Thoracic aorta (tissue), 2 donors: ENCODE measurements at regions not wholly inside any gene's neighbourhood (a gene's known extent, or its start where the extent isn't known, plus 50 kb on each side); places are given as distances from the start of the nearest gene placed in this dataset.

ENCODE experiments used
- ATAC-seq: fragments of 150-250 bp; one replicate; pipeline ENCODE4 v1.8.0; 2017; ENCODE audit warnings: low read depth; ENCODE audit not compliant: insufficient number of reproducible peaks, low FRiP score
- DNase-seq: peaks from one replicate; pipeline ENCODE4 v3.0.0-alpha.2; 2020; ENCODE audit warnings: low spot score
- H3K27ac ChIP-seq, 2 donors: fragments of 200-600 bp; sonication (generic); 1 replicate in 1 of 2; 2 replicates in 1 of 2; pipeline ENCODE4 v1.5.1; 2016; ENCODE audit warnings: mild to moderate bottlenecking in 2 of 2, moderate library complexity in 2 of 2
- H3K27me3 ChIP-seq: fragments of 200-600 bp; sonication (generic); replicated peaks from 2 replicates; pipeline ENCODE4 v1.6.0; 2016; ENCODE audit warnings: mild to moderate bottlenecking; ENCODE audit not compliant: insufficient read depth
- H3K36me3 ChIP-seq: fragments of 200-600 bp; sonication (generic); one replicate; pipeline ENCODE4 v1.5.1; 2016
- H3K4me1 ChIP-seq, 2 donors: fragments of 200-600 bp; sonication (generic); 1 replicate in 1 of 2; 2 replicates in 1 of 2; pipeline versions ENCODE4 v1.5.1 to v1.6.0; 2016; ENCODE audit warnings: low read depth in 2 of 2, mild to moderate bottlenecking in 1 of 2; ENCODE audit not compliant: control insufficient read depth in 1 of 2
- H3K4me3 ChIP-seq: fragments of 200-600 bp; sonication (generic); 2 replicates; pipeline ENCODE4 v1.5.1; 2016; ENCODE audit warnings: mild to moderate bottlenecking
- H3K9me3 ChIP-seq: fragments of 200-600 bp; sonication (generic); 2 replicates; pipeline ENCODE4 v1.5.1; 2016
- TF ChIP-seq, protein P1 (sequence below): fragments of 200-600 bp; sonication (generic); IDR thresholded peaks from one replicate; pipeline ENCODE4 v1.5.1; 2019; ENCODE audit warnings: antibody characterized with exemption

DNA sequence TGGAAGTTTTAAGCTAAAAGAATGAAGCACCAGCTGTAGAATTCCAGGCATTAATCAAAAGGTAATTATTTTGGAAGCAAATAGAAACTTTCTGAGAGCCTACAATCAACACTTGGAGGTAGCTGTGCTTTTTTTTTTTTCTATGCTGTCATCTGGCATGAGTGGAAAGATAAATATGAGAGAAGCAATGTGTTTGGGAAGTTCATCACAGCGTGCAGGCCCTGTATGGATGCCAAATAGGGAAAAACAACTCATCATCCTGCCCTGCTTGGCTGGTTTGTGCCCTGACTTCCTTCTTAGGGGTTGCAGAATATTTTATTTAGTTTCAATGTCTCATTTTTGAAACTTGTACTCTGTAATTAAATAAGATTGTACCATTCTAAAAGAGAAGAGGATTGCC, 437.4 kb downstream of the PIK3C3 start:
- H3K4me1 ChIP-seq, result no peaks in the 10 kb centered on the region
- H3K4me3 ChIP-seq, result no peak overlapping the region
- ATAC-seq, result no peak
- TF ChIP-seq, protein P1, sequence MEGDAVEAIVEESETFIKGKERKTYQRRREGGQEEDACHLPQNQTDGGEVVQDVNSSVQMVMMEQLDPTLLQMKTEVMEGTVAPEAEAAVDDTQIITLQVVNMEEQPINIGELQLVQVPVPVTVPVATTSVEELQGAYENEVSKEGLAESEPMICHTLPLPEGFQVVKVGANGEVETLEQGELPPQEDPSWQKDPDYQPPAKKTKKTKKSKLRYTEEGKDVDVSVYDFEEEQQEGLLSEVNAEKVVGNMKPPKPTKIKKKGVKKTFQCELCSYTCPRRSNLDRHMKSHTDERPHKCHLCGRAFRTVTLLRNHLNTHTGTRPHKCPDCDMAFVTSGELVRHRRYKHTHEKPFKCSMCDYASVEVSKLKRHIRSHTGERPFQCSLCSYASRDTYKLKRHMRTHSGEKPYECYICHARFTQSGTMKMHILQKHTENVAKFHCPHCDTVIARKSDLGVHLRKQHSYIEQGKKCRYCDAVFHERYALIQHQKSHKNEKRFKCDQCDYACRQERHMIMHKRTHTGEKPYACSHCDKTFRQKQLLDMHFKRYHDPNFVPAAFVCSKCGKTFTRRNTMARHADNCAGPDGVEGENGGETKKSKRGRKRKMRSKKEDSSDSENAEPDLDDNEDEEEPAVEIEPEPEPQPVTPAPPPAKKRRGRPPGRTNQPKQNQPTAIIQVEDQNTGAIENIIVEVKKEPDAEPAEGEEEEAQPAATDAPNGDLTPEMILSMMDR, result no peak
- no peak overlapping the region for H3K27ac ChIP-seq
- H3K27me3 ChIP-seq, result no peaks in the 10 kb centered on the region
- H3K9me3 ChIP-seq, result no peaks in the 10 kb centered on the region
- no peak for DNase-seq
- H3K36me3 ChIP-seq, result no peaks in the 10 kb centered on the region

DNA sequence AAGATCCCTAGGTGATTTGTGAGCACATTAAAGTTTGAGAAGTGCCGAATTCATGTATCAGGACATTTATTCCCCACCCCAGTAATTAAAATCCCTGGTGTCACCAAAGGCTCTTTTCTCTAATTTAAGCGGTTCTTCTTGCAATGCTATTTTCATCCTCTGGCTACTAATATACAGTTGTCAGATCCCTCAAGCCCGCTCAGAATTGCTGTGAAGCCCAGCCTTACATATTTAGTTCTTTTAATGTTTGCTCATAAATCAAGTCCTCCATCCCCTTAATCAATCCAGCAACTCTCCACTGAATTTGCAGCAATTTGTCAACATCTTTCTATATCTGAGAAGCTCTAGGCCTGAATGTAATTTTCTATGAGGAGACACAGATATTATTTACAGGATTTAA, 437.9 kb downstream of the PIK3C3 start:
- ATAC-seq, result no peak
- Histone ChIP-seq H3K9me3 (no peaks in the 10 kb centered on the region), H3K27me3 (no peaks in the 10 kb centered on the region), H3K4me1 (no peaks in the 10 kb centered on the region), H3K4me3 (no peak overlapping the region), H3K36me3 (no peaks in the 10 kb centered on the region), H3K27ac (no peak overlapping the region)
- TF ChIP-seq, protein P1, result no peak
- no peak for DNase-seq

DNA sequence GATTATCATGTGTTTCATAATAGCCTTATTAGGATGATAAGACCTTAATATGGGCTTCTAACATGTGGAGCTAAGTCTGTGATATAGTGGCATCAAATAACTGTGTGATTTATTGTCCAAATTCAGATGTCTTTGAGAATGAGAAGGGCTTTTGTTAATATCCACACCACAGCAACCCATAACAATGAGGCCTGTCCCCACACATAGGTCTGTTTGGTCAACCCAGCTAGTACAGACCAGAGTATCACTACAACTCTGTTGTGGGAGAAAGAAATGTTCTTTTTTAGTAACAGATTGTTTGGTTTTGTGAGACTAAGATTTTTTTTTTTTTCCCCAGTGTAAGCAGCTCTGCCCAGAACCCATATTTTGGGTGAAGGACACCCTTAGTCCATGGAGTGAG, 439.2 kb downstream of the PIK3C3 start:
- TF ChIP-seq, protein P1, result no peak
- ATAC-seq (no peak), DNase-seq (no peak)
- Histone ChIP-seq H3K27ac (no peak overlapping the region), H3K27me3 (no peaks in the 10 kb centered on the region), H3K4me3 (no peak overlapping the region), H3K4me1 (no peaks in the 10 kb centered on the region), H3K36me3 (no peaks in the 10 kb centered on the region), H3K9me3 (no peaks in the 10 kb centered on the region)

DNA sequence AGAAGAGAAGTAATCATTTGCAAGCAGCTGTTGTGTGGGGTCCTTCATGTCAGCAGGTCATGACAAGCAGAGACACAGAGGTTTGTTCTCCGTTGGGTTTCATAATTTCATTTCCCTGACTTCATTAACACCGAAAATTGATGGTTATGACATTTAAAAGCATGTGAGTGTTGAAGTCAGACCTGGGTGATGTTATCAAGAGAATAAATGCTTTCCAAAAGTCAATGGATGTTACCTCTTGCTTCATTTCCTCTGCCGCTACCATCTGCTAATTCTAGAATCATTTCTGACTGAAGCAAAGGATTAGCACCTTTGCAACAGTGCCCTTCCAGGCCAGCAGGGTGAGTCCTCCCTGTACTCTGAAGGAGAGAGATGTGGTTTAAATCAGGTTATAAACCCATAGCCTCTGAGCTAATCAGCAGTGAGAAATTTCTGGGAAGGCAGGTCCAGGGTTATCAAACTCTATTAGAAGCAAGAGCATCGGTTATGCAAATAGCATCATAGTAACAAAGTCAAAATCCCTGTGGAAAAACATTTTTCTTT, 446.2 kb downstream of the PIK3C3 start:
- no peaks in the 10 kb centered on the region for H3K36me3 ChIP-seq
- TF ChIP-seq, protein P1, result no peak
- H3K4me1 ChIP-seq, result no peaks in the 10 kb centered on the region
- H3K27me3 ChIP-seq, result no peaks in the 10 kb centered on the region
- H3K4me3 ChIP-seq, result no peak overlapping the region
- no peaks in the 10 kb centered on the region for H3K9me3 ChIP-seq
- DNase-seq (no peak), ATAC-seq (no peak)
- no peak overlapping the region for H3K27ac ChIP-seq

DNA sequence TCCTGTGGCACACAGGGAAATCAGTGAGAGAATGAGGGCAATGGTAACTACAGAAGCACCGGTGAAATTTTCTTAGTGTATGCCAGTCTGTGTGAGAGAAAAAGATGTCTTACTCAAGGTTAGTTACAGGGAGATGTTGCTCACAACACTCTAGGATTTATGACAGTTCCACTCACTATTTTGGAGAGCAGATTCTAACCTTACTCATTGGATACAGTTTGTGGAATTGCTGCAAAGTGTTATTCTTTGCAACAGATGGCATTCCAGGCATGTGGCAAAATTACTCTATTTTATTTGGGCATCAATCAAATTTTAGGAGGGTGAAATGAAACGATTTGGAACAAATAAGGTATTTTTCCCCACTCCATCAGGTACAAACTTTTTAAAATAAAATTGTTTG, 449.1 kb downstream of the PIK3C3 start:
- ATAC-seq (no peak), DNase-seq (no peak)
- Histone ChIP-seq H3K27ac (no peak overlapping the region), H3K9me3 (no peaks in the 10 kb centered on the region), H3K27me3 (no peaks in the 10 kb centered on the region), H3K4me3 (no peak overlapping the region), H3K36me3 (no peaks in the 10 kb centered on the region), H3K4me1 (no peaks in the 10 kb centered on the region)
- TF ChIP-seq, protein P1, result no peak
